Panc1 (cell line): ENCODE measurements at regions not wholly inside any gene's neighbourhood (a gene's known extent, or its start where the extent isn't known, plus 50 kb on each side); places are given as distances from the start of the nearest gene placed in this dataset.

Experiments
- ATAC-seq: fragments of 200-7000 bp; cut with Tn5 transposase; 2 replicates; pipeline ENCODE4 v1.9.1; 2020; ENCODE audit warnings: mild to moderate bottlenecking, moderate library complexity
- BruUV-seq: library from RNA; stranded (reverse); fragments of 400-500 nt; replicated peaks from 2 replicates; lab custom pipeline; 2021; lab: Mats Ljungman, UMichigan
- CTCF ChIA-PET: fragments of 300-600 bp; sonication (Branson Sonifier 250); formaldehyde crosslinking; loops from one replicate; lab custom pipeline; 2022; ENCODE audit warnings: antibody characterized with exemption; lab: Charles Lee
- POLR2A ChIA-PET: fragments of 300-600 bp; sonication (Branson Sonifier 250); formaldehyde crosslinking; loops from one replicate; lab custom pipeline; 2022; ENCODE audit warnings: antibody characterized with exemption; lab: Charles Lee
- DNase-seq: peaks from one replicate; pipeline ENCODE4 v3.0.0-alpha.2; 2010; ENCODE audit warnings: low read depth, low spot score
- H3K27ac ChIP-seq: 2 replicates; pipeline ENCODE4 v1.5.1; 2011; ENCODE audit warnings: mild to moderate bottlenecking, low read length, inconsistent platforms
- H3K27me3 ChIP-seq: fragments of 200-500 bp; sonication (Bioruptor generic); 2 replicates; pipeline ENCODE4 v1.6.0; 2014; ENCODE audit warnings: low read length, inconsistent platforms; ENCODE audit not compliant: control insufficient read depth, insufficient read depth
- H3K36me3 ChIP-seq: fragments of 200-500 bp; sonication (Bioruptor generic); 2 replicates; pipeline ENCODE4 v1.5.1; 2014; ENCODE audit warnings: inconsistent platforms, mild to moderate bottlenecking, low read length, moderate library complexity; ENCODE audit not compliant: control insufficient read depth, insufficient read depth
- H3K4me1 ChIP-seq: 2 replicates; pipeline ENCODE4 v1.5.1; 2011; ENCODE audit warnings: inconsistent platforms, mild to moderate bottlenecking, low read length, moderate library complexity; ENCODE audit not compliant: control insufficient read depth, insufficient read depth
- H3K4me3 ChIP-seq, 2 experiments: 2 replicates each; pipeline ENCODE4 v1.5.1; 2011 to 2012; ENCODE audit warnings: low read depth in 2 of 2, low read length in 2 of 2, mild to moderate bottlenecking in 2 of 2, inconsistent platforms in 1 of 2, moderate library complexity in 1 of 2
- H3K9me3 ChIP-seq: fragments of 200-500 bp; sonication (Bioruptor generic); 2 replicates; pipeline ENCODE4 v1.5.1; 2014; ENCODE audit warnings: low read depth, mild to moderate bottlenecking, inconsistent platforms, low read length, moderate library complexity; ENCODE audit not compliant: control insufficient read depth, insufficient read depth
- CTCF ChIP-seq: fragments of 450-650 bp; IDR thresholded peaks from 2 replicates; pipeline ENCODE4 v1.5.1; 2017; ENCODE audit warnings: mild to moderate bottlenecking
- POLR2AphosphoS5 ChIP-seq: IDR thresholded peaks from 2 replicates; pipeline ENCODE4 v1.6.1; 2012; ENCODE audit warnings: mild to moderate bottlenecking, low read depth, low read length, moderate library complexity
- REST ChIP-seq, 2 experiments: IDR thresholded peaks; 2 replicates each; pipeline ENCODE4 v1.6.1; 2011 to 2012; ENCODE audit warnings: low read depth in 2 of 2, control low read depth in 1 of 2, low read length in 1 of 2, mild to moderate bottlenecking in 1 of 2, moderate library complexity in 1 of 2; ENCODE audit not compliant: insufficient read depth in 1 of 2
- SIN3A ChIP-seq: IDR thresholded peaks from 2 replicates; pipeline ENCODE4 v1.6.1; 2012; ENCODE audit warnings: low read depth, mild to moderate bottlenecking, low read length, moderate library complexity, borderline replicate concordance; ENCODE audit not compliant: insufficient read depth
- TCF7L2 ChIP-seq: IDR thresholded peaks from 2 replicates; pipeline ENCODE4 v1.6.1; 2011; ENCODE audit warnings: mild to moderate bottlenecking, low read depth, low read length, inconsistent platforms
- in situ Hi-C: cut with HindIII; loops from 2 replicates; pipeline ENCODE4 v1.10.0; 2016; ENCODE audit warnings: low sequenced_read_pairs, low pct_unique_long_range_greater_than_20kb
- intact Hi-C: fragments of 100-400 bp; cut with micrococcal nuclease; formaldehyde crosslinking; loops from one replicate; pipeline ENCODE4 v1.10.0; 2022; ENCODE audit not compliant: unreplicated experiment

GRCh38 chr1:30611741-30612309, 111.6 kb downstream of the MATN1 start:
- POLR2A ChIA-PET = no interaction called here
- CTCF ChIA-PET = no interaction called here
- no peak for DNase-seq
- Histone ChIP-seq H3K4me3 (no peak overlapping the region), H3K27me3 (peaks cover 4% of the 10 kb centered on the region), H3K36me3 (no peaks in the 10 kb centered on the region), H3K4me1 (no peaks in the 10 kb centered on the region), H3K27ac (no peak overlapping the region), H3K9me3 (no peaks in the 10 kb centered on the region)
- in situ Hi-C loops = no loop called here
- intact Hi-C loops = no loop called here
- BruUV-seq = no TSS peak
- no peak for ATAC-seq
- TF ChIP-seq REST (IDR thresholded peaks at IDR 0.05; ENCODE audit: insufficient read depth in 1 of 2, low read depth in 2 of 2, low read length in 1 of 2) (peak; percentile 75 to 84), SIN3A (no peak), TCF7L2 (no peak), CTCF (no peak), POLR2AphosphoS5 (no peak)

- BruUV-seq = no TSS peak
- no peak overlapping the region for H3K27ac ChIP-seq
- H3K9me3 ChIP-seq = no peaks in the 10 kb centered on the region
- ATAC-seq (no peak), DNase-seq (no peak)
- POLR2A ChIA-PET = no interaction called here
- no peaks in the 10 kb centered on the region for H3K36me3 ChIP-seq
- CTCF ChIA-PET = no interaction called here
- intact Hi-C loops (no loop called here), in situ Hi-C loops (no loop called here)
- peaks cover 4% of the 10 kb centered on the region for H3K27me3 ChIP-seq
- no peaks in the 10 kb centered on the region for H3K4me1 ChIP-seq
- no peak overlapping the region for H3K4me3 ChIP-seq
- TF ChIP-seq POLR2AphosphoS5 = no peak
- no peak for TF ChIP-seq SIN3A
- no peak for TF ChIP-seq REST (IDR thresholded peaks at IDR 0.05; ENCODE audit: insufficient read depth in 1 of 2, low read depth in 2 of 2, low read length in 1 of 2)
- no peak for TF ChIP-seq CTCF
- no peak for TF ChIP-seq TCF7L2
Measured at GRCh38 chr1:30610917-30611316, 112.5 kb downstream of the MATN1 start.
